ENCODE measurements at regions not wholly inside any gene's neighbourhood (a gene's known extent, or its start where the extent isn't known, plus 50 kb on each side); places are given as distances from the start of the nearest gene placed in this dataset.

DNA sequence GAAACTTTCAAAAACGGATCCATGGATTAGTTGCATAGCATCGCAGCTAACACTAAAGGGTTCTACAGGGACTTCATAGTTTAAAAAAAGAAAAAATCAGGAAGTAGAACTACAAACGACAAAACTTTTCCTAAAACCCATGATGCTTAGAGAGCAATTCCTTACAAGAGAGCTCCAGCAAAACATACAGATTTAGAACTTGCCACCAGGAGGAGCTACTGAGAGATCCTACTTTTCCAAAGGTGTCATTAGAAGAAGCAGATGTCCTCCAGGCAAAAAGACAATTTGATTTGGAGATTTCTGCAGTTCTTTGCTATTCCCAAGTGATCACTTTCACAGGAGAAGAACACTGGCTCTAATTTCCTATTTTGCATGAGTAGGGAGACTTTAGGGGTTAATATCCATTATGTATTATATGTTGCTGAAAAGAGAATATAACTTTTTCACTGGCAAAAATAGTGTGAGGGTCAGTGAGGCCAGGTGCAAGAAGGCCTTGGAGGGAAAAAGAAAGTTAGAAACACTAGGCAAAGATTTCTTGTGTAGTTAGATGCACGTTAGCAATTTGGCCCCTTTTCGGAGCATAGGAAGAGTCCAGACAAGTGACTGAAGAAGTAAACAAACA, 436.2 kb downstream of the SUCLG1 start:
- H3K79me2 ChIP-seq (ENCODE audit: low read length): no peaks in the 10 kb centered on the region
- POLR2A ChIA-PET (ENCODE audit: unreplicated experiment): no interaction called here
- H3K9ac ChIP-seq (ENCODE audit: low read length): no peak overlapping the region
- H3K4me2 ChIP-seq (ENCODE audit: low read length): no peak overlapping the region
- no peak for TF ChIP-seq EZH2 (IDR thresholded peaks at IDR 0.05; ENCODE audit: low read length, unreplicated experiment)
- TF ChIP-seq CTCF (conservative IDR thresholded peaks at IDR 0.05; ENCODE audit: low read depth, low read length): peak; percentile 81
- intact Hi-C loops (cut with micrococcal nuclease): loop anchor here (1.0 to 5.0 kb wide), 2 partner anchors 280 to 609 kb away; no protein-coding TSS in a partner anchor
- H3K27me3 ChIP-seq (ENCODE audit: low read length): 0 out of 2 replicates have a peak, but pooled peaks cover 5% of the 10 kb centered on the region
- no peaks in the 10 kb centered on the region for H3K4me1 ChIP-seq (ENCODE audit: insufficient read depth, low read length)
- no peak overlapping the region for H3K4me3 ChIP-seq (ENCODE audit: low read length)
- no peaks in the 10 kb centered on the region for H3K9me3 ChIP-seq (ENCODE audit: low read length)
- ATAC-seq (no peak), DNase-seq (peak; percentile 83)
- no TSS peak for BruUV-seq (replicated peaks)
- H3K27ac ChIP-seq (ENCODE audit: low read length): no peak overlapping the region
- no peaks in the 10 kb centered on the region for H3F3A ChIP-seq (ENCODE audit: low read length, unreplicated experiment)
- CTCF ChIA-PET: interaction anchor here (1.0 to 1.1 kb wide), 2 partner anchors 280 to 292 kb away, joined by 5 to 7 read pairs; no protein-coding TSS in a partner anchor
- no peaks in the 10 kb centered on the region for H4K20me1 ChIP-seq (ENCODE audit: low read length)
- H3K36me3 ChIP-seq (ENCODE audit: low read depth, low read length): no peaks in the 10 kb centered on the region
- no peaks in the 10 kb centered on the region for H3K9me2 ChIP-seq (replicated peaks; ENCODE audit: low read length)
- H2AFZ ChIP-seq (ENCODE audit: low read length): no peak overlapping the region

DNA sequence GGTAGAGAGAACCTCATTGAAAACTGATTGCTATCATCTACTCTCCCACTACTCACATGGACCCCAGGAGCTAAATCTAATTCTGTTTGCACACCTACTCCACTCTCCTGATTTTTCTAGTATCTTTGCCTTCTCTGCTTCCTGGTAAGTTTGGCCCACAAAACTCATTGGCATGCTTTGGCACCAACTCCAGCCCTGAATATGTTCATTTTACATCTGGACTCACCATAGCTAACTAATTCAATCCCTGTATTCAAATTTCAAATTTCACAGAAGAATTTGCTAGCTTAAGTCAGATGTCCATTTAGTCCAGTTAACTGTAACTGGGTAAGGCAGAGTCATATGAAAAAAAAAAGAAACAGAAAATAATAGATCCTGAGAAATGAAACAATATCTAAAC, 442.1 kb downstream of the SUCLG1 start:
- no TSS peak for BruUV-seq (replicated peaks)

More for the DNA sequence above, 442.1 kb downstream of the SUCLG1 start:
- intact Hi-C loops (cut with micrococcal nuclease): no loop called here
- Histone ChIP-seq H3K79me2 (ENCODE audit: low read length) (no peaks in the 10 kb centered on the region), H3K4me2 (ENCODE audit: low read length) (no peak overlapping the region), H2AFZ (ENCODE audit: low read length) (no peak overlapping the region), H3K27ac (ENCODE audit: low read length) (no peak overlapping the region), H3K36me3 (ENCODE audit: low read depth, low read length) (no peaks in the 10 kb centered on the region), H3K9me3 (ENCODE audit: low read length) (no peaks in the 10 kb centered on the region), H3K4me1 (ENCODE audit: insufficient read depth, low read length) (no peaks in the 10 kb centered on the region), H3K4me3 (ENCODE audit: low read length) (no peak overlapping the region), H3K9ac (ENCODE audit: low read length) (no peak overlapping the region), H3F3A (ENCODE audit: low read length, unreplicated experiment) (no peaks in the 10 kb centered on the region), H3K27me3 (ENCODE audit: low read length) (0 out of 2 replicates have a peak, but pooled peaks cover 5% of the 10 kb centered on the region), H3K9me2 (replicated peaks; ENCODE audit: low read length) (no peaks in the 10 kb centered on the region), H4K20me1 (ENCODE audit: low read length) (no peaks in the 10 kb centered on the region)
- ChIA-PET POLR2A (ENCODE audit: unreplicated experiment) (no interaction called here), CTCF (no interaction called here)
- DNase-seq (no peak), ATAC-seq (no peak)
- TF ChIP-seq CTCF (conservative IDR thresholded peaks at IDR 0.05; ENCODE audit: low read depth, low read length) (no peak), EZH2 (IDR thresholded peaks at IDR 0.05; ENCODE audit: low read length, unreplicated experiment) (no peak), EZH2phosphoT487 (IDR thresholded peaks at IDR 0.05; ENCODE audit: borderline replicate concordance, low read length) (no peak)
